SK-N-SH (cell line): ENCODE measurements at regions not wholly inside any gene's neighbourhood (a gene's known extent, or its start where the extent isn't known, plus 50 kb on each side); places are given as distances from the start of the nearest gene placed in this dataset.
"Not testable (repeated sequence)": the region's sequence is repeated elsewhere in the genome, so short reads cannot be mapped to it uniquely, and the experiment has no call there.

Experiments used
- POLR2AphosphoS5 ChIP-seq: IDR thresholded peaks from 2 replicates; pipeline ENCODE4 v1.6.1; 2012; ENCODE audit warnings: low read depth, low read length
- RAD21 ChIP-seq: IDR thresholded peaks from 2 replicates; pipeline ENCODE4 v1.6.1; 2012; ENCODE audit warnings: mild to moderate bottlenecking, low read length
- RFX5 ChIP-seq: IDR thresholded peaks from 2 replicates; pipeline ENCODE4 v1.6.1; 2012; ENCODE audit warnings: mild to moderate bottlenecking, improper control_type of control experiment, low read length
- RXRA ChIP-seq: IDR thresholded peaks from 2 replicates; pipeline ENCODE4 v1.4.0; 2012; ENCODE audit warnings: low read depth, mild to moderate bottlenecking, borderline replicate concordance
- SIN3A ChIP-seq: IDR thresholded peaks from 2 replicates; pipeline ENCODE4 v1.6.1; 2012; ENCODE audit warnings: low read depth, mild to moderate bottlenecking, low read length, moderate library complexity, borderline replicate concordance
- TAF1 ChIP-seq: IDR thresholded peaks from 2 replicates; pipeline ENCODE4 v1.6.1; 2012; ENCODE audit warnings: low read depth, mild to moderate bottlenecking, low read length, moderate library complexity, borderline replicate concordance
- TCF12 ChIP-seq: IDR thresholded peaks from 2 replicates; pipeline ENCODE4 v1.4.0; 2012
- TF ChIP-seq, protein P1 (sequence below): fragments of 200-600 bp; sonication (generic); IDR thresholded peaks from 2 replicates; pipeline ENCODE4 v1.6.1; 2017; ENCODE audit warnings: antibody characterized with exemption, mild to moderate bottlenecking, moderate library complexity
- TF ChIP-seq, protein P2 (sequence below): IDR thresholded peaks from 2 replicates; pipeline ENCODE4 v1.6.1; 2012; ENCODE audit warnings: mild to moderate bottlenecking, low read depth, low read length, moderate library complexity
- TF ChIP-seq, protein P3 (sequence below): fragments of 150-350 bp; IDR thresholded peaks from 2 replicates; pipeline ENCODE4 v1.6.1; 2017; ENCODE audit warnings: antibody characterized with exemption, low read length, low read depth, borderline replicate concordance
- TF ChIP-seq, protein P4 (sequence below): IDR thresholded peaks from 2 replicates; pipeline ENCODE4 v1.4.0; 2012; ENCODE audit warnings: low read depth, borderline replicate concordance

DNA sequence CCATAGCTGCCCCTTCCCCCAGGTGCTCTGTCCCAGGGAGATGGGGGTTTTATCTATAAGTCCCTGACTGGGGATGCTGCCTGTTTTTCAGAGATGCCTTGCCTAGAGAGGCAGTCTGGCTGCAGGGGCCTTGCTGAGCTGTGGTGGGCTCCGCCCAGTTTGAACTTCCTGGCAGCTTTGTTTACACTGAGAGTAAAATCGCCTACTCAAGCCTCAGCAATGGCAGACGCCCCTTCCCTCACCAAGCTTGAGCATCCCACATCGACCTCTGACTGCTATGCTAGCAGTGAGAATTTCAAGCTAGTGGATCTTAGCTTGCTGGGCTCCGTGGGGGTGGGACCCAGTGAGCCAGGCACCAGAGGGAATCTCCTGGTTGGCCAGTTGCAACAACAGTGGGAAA, 430.4 kb downstream of the CPS1 start:
- TF ChIP-seq, protein P1, sequence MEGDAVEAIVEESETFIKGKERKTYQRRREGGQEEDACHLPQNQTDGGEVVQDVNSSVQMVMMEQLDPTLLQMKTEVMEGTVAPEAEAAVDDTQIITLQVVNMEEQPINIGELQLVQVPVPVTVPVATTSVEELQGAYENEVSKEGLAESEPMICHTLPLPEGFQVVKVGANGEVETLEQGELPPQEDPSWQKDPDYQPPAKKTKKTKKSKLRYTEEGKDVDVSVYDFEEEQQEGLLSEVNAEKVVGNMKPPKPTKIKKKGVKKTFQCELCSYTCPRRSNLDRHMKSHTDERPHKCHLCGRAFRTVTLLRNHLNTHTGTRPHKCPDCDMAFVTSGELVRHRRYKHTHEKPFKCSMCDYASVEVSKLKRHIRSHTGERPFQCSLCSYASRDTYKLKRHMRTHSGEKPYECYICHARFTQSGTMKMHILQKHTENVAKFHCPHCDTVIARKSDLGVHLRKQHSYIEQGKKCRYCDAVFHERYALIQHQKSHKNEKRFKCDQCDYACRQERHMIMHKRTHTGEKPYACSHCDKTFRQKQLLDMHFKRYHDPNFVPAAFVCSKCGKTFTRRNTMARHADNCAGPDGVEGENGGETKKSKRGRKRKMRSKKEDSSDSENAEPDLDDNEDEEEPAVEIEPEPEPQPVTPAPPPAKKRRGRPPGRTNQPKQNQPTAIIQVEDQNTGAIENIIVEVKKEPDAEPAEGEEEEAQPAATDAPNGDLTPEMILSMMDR: not testable (repeated sequence)
- not testable (repeated sequence) for TF ChIP-seq RFX5, RXRA, RAD21, POLR2AphosphoS5, TAF1, TCF12, SIN3A
- TF ChIP-seq, protein P2, sequence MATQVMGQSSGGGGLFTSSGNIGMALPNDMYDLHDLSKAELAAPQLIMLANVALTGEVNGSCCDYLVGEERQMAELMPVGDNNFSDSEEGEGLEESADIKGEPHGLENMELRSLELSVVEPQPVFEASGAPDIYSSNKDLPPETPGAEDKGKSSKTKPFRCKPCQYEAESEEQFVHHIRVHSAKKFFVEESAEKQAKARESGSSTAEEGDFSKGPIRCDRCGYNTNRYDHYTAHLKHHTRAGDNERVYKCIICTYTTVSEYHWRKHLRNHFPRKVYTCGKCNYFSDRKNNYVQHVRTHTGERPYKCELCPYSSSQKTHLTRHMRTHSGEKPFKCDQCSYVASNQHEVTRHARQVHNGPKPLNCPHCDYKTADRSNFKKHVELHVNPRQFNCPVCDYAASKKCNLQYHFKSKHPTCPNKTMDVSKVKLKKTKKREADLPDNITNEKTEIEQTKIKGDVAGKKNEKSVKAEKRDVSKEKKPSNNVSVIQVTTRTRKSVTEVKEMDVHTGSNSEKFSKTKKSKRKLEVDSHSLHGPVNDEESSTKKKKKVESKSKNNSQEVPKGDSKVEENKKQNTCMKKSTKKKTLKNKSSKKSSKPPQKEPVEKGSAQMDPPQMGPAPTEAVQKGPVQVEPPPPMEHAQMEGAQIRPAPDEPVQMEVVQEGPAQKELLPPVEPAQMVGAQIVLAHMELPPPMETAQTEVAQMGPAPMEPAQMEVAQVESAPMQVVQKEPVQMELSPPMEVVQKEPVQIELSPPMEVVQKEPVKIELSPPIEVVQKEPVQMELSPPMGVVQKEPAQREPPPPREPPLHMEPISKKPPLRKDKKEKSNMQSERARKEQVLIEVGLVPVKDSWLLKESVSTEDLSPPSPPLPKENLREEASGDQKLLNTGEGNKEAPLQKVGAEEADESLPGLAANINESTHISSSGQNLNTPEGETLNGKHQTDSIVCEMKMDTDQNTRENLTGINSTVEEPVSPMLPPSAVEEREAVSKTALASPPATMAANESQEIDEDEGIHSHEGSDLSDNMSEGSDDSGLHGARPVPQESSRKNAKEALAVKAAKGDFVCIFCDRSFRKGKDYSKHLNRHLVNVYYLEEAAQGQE: not testable (repeated sequence)
- TF ChIP-seq, protein P3, sequence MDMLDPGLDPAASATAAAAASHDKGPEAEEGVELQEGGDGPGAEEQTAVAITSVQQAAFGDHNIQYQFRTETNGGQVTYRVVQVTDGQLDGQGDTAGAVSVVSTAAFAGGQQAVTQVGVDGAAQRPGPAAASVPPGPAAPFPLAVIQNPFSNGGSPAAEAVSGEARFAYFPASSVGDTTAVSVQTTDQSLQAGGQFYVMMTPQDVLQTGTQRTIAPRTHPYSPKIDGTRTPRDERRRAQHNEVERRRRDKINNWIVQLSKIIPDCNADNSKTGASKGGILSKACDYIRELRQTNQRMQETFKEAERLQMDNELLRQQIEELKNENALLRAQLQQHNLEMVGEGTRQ: not testable (repeated sequence)
- TF ChIP-seq, protein P4, sequence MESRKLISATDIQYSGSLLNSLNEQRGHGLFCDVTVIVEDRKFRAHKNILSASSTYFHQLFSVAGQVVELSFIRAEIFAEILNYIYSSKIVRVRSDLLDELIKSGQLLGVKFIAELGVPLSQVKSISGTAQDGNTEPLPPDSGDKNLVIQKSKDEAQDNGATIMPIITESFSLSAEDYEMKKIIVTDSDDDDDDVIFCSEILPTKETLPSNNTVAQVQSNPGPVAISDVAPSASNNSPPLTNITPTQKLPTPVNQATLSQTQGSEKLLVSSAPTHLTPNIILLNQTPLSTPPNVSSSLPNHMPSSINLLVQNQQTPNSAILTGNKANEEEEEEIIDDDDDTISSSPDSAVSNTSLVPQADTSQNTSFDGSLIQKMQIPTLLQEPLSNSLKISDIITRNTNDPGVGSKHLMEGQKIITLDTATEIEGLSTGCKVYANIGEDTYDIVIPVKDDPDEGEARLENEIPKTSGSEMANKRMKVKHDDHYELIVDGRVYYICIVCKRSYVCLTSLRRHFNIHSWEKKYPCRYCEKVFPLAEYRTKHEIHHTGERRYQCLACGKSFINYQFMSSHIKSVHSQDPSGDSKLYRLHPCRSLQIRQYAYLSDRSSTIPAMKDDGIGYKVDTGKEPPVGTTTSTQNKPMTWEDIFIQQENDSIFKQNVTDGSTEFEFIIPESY: not testable (repeated sequence)
